ENCODE measurements at regions not wholly inside any gene's neighbourhood (a gene's known extent, or its start where the extent isn't known, plus 50 kb on each side); places are given as distances from the start of the nearest gene placed in this dataset.
"Not testable (repeated sequence)": the region's sequence is repeated elsewhere in the genome, so short reads cannot be mapped to it uniquely, and the experiment has no call there.

GRCh38 chr7:136308230-136308629, 331.1 kb upstream of the MTPN start:
- no peak for DNase-seq

GRCh38 chr7:136303162-136303561, 326.0 kb upstream of the MTPN start:
- DNase-seq = no peak

- DNase-seq = no peak
These were observed 324.9 kb upstream of the MTPN start for GRCh38 chr7:136302049-136302448.

- no peak for DNase-seq
These were observed 317.8 kb upstream of the MTPN start for GRCh38 chr7:136294977-136295376.

- DNase-seq = no peak
These were observed 316.8 kb upstream of the MTPN start for GRCh38 chr7:136293841-136294391.

- DNase-seq = no peak
These were observed 316.1 kb upstream of the MTPN start for GRCh38 chr7:136293272-136293671.

- no peak for DNase-seq
These were observed 315.2 kb upstream of the MTPN start for GRCh38 chr7:136292365-136292764.

- DNase-seq = no peak
These were observed 313.2 kb upstream of the MTPN start for GRCh38 chr7:136290351-136290750.

- peak in 1 of 2 experiments; percentile 7 for DNase-seq
These were observed 300.9 kb upstream of the MTPN start for GRCh38 chr7:136278057-136278456.

- DNase-seq = no peak
These were observed 298.6 kb upstream of the MTPN start for GRCh38 chr7:136275794-136276193.

GRCh38 chr7:136274636-136275345, 297.6 kb upstream of the MTPN start:
- DNase-seq = no peak

GRCh38 chr7:136272934-136273333, 295.8 kb upstream of the MTPN start:
- no peak for DNase-seq

- no peak for DNase-seq
These were observed 290.7 kb upstream of the MTPN start for GRCh38 chr7:136267822-136268221.

- DNase-seq = no peak
These were observed 289.3 kb upstream of the MTPN start for GRCh38 chr7:136266457-136266856.

- not testable (repeated sequence) for DNase-seq
These were observed 287.1 kb upstream of the MTPN start for GRCh38 chr7:136264304-136264703.

GRCh38 chr7:136263112-136263860, 286.1 kb upstream of the MTPN start:
- not testable (repeated sequence) for DNase-seq

GRCh38 chr7:136260591-136260990, 283.4 kb upstream of the MTPN start:
- DNase-seq = not testable (repeated sequence)

- DNase-seq = no peak
These were observed 281.9 kb upstream of the MTPN start for GRCh38 chr7:136259074-136259473.

GRCh38 chr7:136256491-136256890, 279.3 kb upstream of the MTPN start:
- no peak for DNase-seq

GRCh38 chr7:136254148-136254547, 277.0 kb upstream of the MTPN start:
- DNase-seq = no peak

- DNase-seq = no peak
These were observed 274.7 kb upstream of the MTPN start for GRCh38 chr7:136251826-136252225.

- DNase-seq = no peak
These were observed 270.1 kb upstream of the MTPN start for GRCh38 chr7:136247211-136247610.

- no peak for DNase-seq
These were observed 268.3 kb upstream of the MTPN start for GRCh38 chr7:136245327-136246004.

- no peak for DNase-seq
These were observed 256.9 kb upstream of the MTPN start for GRCh38 chr7:136234040-136234439.

Measured in NCI-H526 (cell line).